Fibroblast of gingiva (primary cell): ENCODE measurements at regions not wholly inside any gene's neighbourhood (a gene's known extent, or its start where the extent isn't known, plus 50 kb on each side); places are given as distances from the start of the nearest gene placed in this dataset.

Experiments
- DNase-seq: peaks from one replicate; pipeline ENCODE4 v3.0.0-alpha.2; 2011; ENCODE audit warnings: low read depth

GRCh38 chr21:27192281-27192949, 225.5 kb upstream of the ADAMTS5 start:
- peak; percentile 55 for DNase-seq

- no peak for DNase-seq
Measured at GRCh38 chr21:27190601-27191000, 223.7 kb upstream of the ADAMTS5 start.

DNA sequence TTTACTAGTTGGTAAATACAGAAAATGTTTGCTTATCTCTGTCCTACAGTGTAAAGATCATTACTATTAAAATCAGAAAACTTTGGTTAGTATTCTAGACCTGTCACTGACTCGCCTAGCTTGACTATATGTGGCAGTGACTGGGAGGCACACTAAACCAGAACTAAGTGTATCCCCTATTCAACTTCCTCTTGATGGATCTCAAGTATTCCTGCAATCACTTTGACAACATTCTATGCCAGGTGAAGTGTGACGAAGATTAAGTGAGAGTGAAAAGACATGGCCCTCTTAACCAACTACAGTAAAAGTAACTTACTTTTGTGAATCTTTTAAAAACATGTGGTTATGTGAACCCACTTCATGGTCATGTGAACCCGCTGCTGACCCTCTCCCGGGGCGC, 223.0 kb upstream of the ADAMTS5 start:
- DNase-seq, result no peak

DNA sequence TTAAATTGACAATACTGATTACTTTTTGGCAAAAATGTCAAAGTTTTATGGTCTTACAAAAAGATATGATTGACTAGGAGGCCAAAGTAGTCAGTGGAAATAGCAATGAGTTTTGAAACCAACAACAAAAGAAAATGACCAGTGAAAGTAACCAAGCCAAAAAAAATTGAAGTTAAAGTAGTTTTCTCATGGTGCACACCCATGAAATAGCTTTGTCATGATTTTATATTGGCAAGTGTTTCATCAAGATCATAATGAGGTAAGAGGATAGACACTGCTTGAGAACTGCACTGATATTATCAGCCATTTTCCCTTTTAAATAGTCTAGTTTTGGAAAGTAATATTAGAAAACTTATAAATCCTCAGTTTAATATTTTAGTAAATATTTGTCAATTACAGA, 206.2 kb upstream of the ADAMTS5 start:
- DNase-seq, result peak; percentile 15

DNA sequence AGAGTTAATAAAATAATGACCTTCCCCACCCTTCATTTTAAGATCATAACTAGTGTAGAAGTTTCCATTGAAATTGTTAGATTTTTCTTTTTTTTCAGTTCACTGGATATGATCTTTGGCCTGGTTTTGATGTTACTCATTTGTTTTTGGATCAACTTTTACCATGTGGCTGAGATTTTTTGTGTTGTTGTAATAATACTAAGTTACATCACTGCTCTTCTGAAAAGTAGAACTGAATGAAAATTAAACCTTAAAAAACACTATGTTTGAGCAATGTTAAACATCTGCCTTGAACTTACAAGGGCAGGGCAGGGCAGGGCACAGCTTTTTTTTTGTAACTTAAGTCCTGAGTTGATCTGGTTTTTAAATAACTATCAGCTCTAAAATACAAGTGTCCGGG, 204.8 kb upstream of the ADAMTS5 start:
- peak; percentile 86 for DNase-seq

GRCh38 chr21:27168084-27168483, 201.2 kb upstream of the ADAMTS5 start:
- DNase-seq, result no peak

DNA sequence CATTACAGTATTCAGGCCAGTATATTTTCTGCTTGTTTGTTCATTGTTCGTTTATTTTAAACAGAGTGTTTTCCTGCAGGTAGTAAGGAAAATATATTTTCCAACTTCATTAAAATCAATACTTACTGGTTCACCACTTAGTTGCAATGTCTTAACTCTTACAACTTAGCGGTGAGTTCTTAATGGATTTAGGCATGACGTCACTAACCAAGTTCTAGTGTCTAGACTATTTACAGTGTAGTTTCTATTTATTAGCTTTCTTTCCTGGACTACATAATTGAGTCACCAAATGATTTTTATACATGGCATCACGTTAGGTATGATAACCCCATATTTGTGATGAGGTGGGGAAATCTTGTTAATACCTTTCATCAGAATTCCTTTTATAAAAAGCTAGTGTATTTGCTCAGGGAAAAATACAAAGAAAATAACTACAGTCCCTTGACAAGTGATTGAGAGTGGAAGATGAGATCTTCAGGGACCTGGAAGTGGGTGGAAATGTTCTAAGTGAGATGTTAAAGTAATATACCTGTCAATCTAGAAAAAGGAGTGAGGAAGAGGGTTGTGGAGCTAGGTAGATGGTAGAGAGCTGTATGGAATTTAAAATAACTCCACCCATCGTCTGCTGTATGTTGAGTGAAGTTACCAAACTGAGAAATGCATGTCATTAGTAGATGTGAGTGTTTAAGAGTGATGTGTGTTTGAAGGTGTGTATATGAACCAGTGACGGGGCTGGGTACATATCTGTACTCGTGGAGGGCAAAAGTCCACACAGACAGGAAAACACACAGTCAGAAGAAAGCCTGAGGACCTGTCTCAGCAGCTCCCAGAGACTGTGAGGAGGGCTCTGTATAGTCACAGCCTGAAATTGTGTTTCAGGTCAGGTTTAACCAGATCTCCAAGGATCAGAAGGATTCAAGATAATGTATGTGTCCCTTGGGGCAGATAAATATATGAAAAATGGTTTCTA, 197.6 kb upstream of the ADAMTS5 start:
- DNase-seq, result no peak

- DNase-seq, result no peak
Measured at GRCh38 chr21:27158967-27159366, 192.1 kb upstream of the ADAMTS5 start.

DNA sequence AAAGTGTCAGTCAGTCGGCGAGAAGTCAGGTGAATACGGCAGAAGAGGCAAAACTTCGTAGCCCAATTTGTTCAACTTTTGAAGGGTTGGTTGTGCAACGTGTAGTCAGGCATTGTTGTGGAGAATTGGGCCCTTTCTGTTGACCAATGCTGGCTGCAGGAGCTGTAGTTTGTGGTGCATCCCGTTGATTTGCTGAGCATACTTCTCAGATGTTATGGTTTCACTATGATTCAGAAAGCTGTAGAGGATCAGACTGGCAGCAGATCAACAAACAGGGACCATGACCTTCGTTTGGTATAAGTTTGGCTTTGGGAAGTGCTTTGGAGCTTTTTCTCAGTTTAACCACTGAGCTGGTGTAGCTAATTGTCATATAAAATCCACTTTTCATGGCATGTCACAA, 190.2 kb upstream of the ADAMTS5 start:
- no peak for DNase-seq

DNA sequence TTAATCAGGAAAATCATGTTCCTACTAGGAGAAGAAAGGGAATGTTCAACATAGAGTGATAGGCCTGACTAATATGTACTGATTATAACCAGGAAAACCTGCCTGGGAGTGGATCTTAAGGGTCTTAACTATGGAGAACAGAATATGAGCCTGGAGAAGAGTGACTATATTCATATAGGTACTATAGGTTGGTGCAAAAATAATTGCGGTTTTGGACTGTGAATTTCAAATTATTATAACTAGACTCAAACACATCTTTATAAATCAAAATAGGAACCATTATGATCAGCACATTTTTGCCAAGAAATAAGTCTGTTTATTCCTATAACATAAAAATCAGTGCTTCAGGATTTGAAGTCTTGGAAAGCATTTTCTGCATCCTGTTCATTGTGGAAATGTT, 189.8 kb upstream of the ADAMTS5 start:
- no peak for DNase-seq

DNA sequence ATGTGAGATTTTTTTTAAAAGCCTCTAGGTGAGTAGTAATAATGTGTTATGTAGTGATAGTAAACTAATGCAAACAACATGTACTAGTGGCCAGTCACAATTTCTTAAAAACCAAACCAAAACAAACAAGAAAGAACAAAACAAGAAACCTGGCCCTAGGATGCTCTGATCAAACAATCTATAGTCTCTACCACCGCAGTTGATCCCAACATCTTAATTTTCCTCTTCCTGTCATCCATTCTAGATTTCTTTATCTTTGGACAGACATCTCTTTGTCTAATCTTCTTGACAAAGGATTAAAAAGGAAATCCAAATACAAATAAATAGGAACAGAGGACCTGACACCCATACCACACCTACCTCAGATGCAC, 188.2 kb upstream of the ADAMTS5 start:
- DNase-seq, result no peak

- DNase-seq, result no peak
Measured at GRCh38 chr21:27154451-27155129, 187.7 kb upstream of the ADAMTS5 start.

GRCh38 chr21:27152996-27153395, 186.1 kb upstream of the ADAMTS5 start:
- no peak for DNase-seq

GRCh38 chr21:27149034-27149433, 182.1 kb upstream of the ADAMTS5 start:
- DNase-seq, result peak; percentile 95

DNA sequence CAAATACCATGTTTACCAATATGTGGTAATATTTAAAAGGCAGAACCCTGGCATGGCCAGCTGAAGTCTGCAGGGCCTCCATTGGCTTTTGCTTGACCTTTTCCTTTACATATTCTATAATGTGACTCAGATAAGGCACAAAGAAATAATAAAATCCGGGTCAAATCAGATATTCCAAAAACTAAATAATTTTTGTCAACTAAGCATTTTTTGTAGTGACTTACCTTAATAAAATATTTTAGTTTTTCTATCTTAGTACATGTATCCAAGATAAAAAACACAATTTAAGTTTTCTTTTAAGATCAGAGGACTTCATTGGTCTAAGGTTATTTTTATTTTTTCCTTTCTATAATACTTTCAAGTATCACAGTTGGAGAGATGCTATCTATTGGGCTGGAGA, 179.4 kb upstream of the ADAMTS5 start:
- DNase-seq, result no peak

DNA sequence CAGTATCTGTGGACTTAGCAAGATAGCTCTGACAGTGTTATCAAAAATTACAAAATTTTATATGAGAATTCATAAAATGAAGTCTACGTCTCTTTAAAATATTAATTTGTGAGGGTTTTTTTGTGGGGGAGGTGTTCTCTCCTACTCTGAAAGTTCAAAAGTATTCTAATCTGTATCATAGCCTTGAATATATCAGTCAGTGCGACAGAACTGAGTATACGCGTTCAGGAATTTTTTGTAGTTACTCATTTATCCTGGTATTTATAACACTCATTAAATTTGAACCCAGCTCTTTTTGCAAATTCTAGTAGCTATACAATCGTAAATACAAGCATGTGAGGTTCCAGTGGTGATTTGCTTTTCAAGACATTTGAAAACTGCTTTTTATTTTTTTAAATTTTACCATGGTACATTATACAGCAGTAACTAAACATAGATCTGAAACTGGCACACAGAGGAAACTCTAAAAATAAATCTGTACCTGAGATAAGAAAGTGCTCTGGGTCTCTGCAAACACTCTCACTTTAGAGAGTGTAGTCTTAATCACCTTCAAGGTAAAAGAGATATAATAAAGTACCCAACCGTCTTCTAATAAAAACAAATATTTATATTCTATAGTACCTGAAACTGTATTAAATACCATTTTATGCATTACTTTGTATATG, 178.4 kb upstream of the ADAMTS5 start:
- no peak for DNase-seq

DNA sequence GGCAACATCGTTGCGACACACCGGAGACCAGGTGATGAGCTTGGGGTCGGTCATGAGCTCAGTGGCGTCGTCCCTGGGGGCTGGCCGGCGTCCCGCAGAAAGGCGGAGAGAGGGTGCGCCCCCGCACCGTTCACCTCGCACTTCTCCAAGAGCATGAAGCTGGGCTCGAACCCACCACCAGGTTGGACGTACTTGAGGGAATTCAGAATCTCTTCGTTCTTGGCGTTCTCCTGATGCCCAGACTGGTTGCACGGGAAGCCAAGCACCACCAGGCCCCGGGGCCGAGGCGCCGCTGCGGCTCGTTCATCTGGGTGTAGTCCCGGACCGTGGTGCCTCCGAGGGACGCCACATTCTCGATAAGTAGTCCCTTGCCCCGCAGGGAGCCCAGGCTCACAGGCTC, 176.6 kb upstream of the ADAMTS5 start:
- no peak for DNase-seq

DNA sequence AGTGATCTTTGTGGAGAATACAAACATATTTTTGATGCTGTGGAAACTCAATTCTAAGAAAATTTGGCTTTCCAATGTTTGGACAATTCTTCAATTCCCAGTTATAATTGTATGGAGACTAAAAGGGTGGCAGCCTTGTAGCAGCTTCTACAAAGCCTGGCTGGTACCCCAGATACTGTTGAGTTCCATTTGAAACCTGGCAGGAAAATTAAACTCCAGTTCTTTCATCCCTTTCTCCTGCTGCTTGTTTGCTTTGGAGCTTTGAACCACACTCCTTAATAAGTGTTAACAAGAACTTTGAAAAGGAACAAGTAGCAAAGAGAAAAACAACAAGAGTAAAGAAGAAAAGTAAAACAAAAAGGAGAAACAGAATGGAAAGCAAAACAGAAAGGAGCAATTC, 172.6 kb upstream of the ADAMTS5 start:
- no peak for DNase-seq

DNA sequence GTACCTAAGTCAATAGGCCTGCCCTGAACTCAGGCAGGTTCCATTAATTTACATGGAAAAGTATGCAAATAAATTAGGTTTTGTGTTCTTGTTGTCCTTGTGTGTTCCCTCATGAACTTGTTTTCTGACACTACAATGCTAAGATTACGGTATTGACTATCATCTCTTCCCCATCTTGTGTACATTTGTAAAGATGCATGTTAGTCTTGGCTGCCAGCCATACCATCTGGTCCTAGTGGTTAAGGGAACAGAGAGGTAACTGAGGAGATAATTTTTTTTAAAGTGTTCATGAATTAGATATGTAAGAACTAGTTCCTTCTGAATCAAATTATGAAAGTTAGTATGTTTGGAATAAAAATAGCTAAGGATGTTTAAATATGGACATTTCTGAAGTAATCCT, 167.6 kb upstream of the ADAMTS5 start:
- peak; percentile 53 for DNase-seq

DNA sequence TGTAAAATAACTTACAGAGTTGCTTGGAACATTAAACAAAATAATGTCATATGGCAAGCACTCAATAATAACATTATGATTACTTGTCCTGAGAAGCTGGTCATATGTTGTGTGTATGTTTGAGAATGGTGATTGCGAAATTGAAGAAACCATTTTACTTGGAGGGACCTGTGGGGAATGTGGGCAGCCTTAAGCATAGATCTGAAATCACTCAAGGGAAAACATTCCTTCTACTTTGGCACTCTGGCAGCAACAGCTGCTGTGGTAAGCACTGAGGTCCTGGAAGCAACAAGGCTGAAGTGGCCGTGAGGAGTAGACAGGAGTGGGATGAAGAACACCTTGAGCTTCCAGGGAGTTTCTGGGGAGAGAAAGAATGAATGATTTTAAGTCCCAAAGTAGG, 165.4 kb upstream of the ADAMTS5 start:
- peak; percentile 88 for DNase-seq

- no peak for DNase-seq
Measured at GRCh38 chr21:27130154-27130553, 163.3 kb upstream of the ADAMTS5 start.

GRCh38 chr21:27129694-27130093, 162.8 kb upstream of the ADAMTS5 start:
- no peak for DNase-seq
